Calu3 (cell line): ENCODE measurements at regions not wholly inside any gene's neighbourhood (a gene's known extent, or its start where the extent isn't known, plus 50 kb on each side); places are given as distances from the start of the nearest gene placed in this dataset.

Experiments used
- BruUV-seq: library from RNA; stranded (reverse); fragments of 400-500 nt; replicated peaks from 2 replicates; lab custom pipeline; 2021; lab: Mats Ljungman, UMichigan
- CTCF ChIA-PET: fragments of 300-600 bp; sonication (Branson Sonifier 250); formaldehyde crosslinking; loops from one replicate; lab custom pipeline; 2022; ENCODE audit warnings: antibody characterized with exemption; lab: Charles Lee
- DNase-seq: peaks from one replicate; pipeline ENCODE4 v3.0.0; 2022
- H3K27ac Mint-ChIP-seq: one replicate; pipeline ENCODE4 v1.8.0; 2022; ENCODE audit warnings: mixed read lengths; ENCODE audit not compliant: unreplicated experiment
- H3K27me3 Mint-ChIP-seq: one replicate; pipeline ENCODE4 v1.8.0; 2022; ENCODE audit warnings: mixed read lengths; ENCODE audit not compliant: unreplicated experiment
- H3K36me3 Mint-ChIP-seq: one replicate; pipeline ENCODE4 v1.8.0; 2022; ENCODE audit warnings: mild to moderate bottlenecking, moderate library complexity, mixed read lengths; ENCODE audit not compliant: insufficient read depth, unreplicated experiment
- H3K4me1 Mint-ChIP-seq: one replicate; pipeline ENCODE4 v1.8.0; 2022; ENCODE audit warnings: mild to moderate bottlenecking, low read depth, mixed read lengths; ENCODE audit not compliant: unreplicated experiment
- H3K4me3 Mint-ChIP-seq: one replicate; pipeline ENCODE4 v1.8.0; 2022; ENCODE audit warnings: mild to moderate bottlenecking, low read depth, moderate library complexity, mixed read lengths; ENCODE audit not compliant: unreplicated experiment
- H3K9me3 Mint-ChIP-seq: one replicate; pipeline ENCODE4 v1.8.0; 2022; ENCODE audit warnings: low read depth, mixed read lengths; ENCODE audit not compliant: unreplicated experiment
- intact Hi-C: fragments of 100-400 bp; cut with micrococcal nuclease; formaldehyde crosslinking; loops from one replicate; pipeline ENCODE4 v1.10.0; 2022; ENCODE audit not compliant: unreplicated experiment
- TF ChIP-seq, protein P1 (sequence below): fragments of 200-600 bp; IDR thresholded peaks from one replicate; pipeline ENCODE4 v1.8.0; 2022; ENCODE audit warnings: antibody characterized with exemption; ENCODE audit not compliant: unreplicated experiment

DNA sequence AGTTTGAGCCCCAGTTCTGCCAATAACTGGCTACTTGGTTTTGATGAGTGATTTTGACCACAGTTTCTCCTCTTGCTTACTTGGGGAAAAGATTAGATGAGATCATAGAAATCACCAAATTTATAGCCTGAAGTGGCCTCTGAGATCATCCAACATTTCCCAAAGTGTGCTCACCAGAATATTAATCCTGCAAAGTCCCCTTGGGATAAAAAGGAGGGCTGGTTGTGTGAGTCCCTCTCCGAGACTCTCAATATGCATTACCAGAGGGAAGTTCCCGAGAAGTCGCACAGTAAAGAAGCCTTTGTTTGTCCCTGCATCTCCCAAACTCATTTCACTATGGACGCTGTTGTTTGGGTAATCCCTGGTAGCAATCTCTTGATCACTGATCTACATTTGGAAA is 88.4 kb upstream of the ADRA1B start:
- no peaks in the 10 kb centered on the region for H3K27me3 Mint-ChIP-seq
- BruUV-seq: no TSS peak
- no peak overlapping the region for H3K27ac Mint-ChIP-seq
- peaks cover 43% of the 10 kb centered on the region for H3K4me1 Mint-ChIP-seq
- peaks cover 8% of the 10 kb centered on the region for H3K36me3 Mint-ChIP-seq
- no peaks in the 10 kb centered on the region for H3K9me3 Mint-ChIP-seq
- TF ChIP-seq, protein P1, sequence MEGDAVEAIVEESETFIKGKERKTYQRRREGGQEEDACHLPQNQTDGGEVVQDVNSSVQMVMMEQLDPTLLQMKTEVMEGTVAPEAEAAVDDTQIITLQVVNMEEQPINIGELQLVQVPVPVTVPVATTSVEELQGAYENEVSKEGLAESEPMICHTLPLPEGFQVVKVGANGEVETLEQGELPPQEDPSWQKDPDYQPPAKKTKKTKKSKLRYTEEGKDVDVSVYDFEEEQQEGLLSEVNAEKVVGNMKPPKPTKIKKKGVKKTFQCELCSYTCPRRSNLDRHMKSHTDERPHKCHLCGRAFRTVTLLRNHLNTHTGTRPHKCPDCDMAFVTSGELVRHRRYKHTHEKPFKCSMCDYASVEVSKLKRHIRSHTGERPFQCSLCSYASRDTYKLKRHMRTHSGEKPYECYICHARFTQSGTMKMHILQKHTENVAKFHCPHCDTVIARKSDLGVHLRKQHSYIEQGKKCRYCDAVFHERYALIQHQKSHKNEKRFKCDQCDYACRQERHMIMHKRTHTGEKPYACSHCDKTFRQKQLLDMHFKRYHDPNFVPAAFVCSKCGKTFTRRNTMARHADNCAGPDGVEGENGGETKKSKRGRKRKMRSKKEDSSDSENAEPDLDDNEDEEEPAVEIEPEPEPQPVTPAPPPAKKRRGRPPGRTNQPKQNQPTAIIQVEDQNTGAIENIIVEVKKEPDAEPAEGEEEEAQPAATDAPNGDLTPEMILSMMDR: no peak
- intact Hi-C loops: loop anchor here (2.0 kb wide), 1 partner anchor 79 kb away; no protein-coding TSS in a partner anchor
- DNase-seq: no peak
- CTCF ChIA-PET: no interaction called here
- H3K4me3 Mint-ChIP-seq: no peak overlapping the region

DNA sequence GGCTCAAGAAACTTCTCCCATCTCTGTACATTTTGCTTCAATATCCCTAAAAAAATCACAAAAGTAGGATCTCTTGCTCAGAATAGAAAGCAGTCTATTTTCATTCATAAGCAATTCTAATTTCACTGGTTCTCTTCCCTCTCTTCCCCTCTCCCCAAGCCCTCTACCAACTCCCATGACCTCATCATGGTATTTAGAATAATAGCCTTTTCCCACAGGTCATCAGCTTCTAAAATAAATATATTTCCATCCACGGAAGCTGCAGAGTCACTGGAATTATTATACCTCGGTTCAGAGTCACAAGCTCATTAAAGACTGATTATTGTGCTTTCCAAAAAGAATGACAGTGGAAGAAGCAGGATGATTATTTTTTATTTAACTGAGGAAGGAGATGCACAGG is 84.2 kb upstream of the ADRA1B start:
- Mint-ChIP-seq H3K27me3 (no peaks in the 10 kb centered on the region), H3K36me3 (no peaks in the 10 kb centered on the region), H3K4me3 (no peak overlapping the region), H3K9me3 (no peaks in the 10 kb centered on the region), H3K4me1 (peaks cover 18% of the 10 kb centered on the region), H3K27ac (no peak overlapping the region)
- CTCF ChIA-PET: interaction anchor here (1.4 kb wide), 1 partner anchor 14 kb away, joined by 4 read pairs; no protein-coding TSS in a partner anchor
- TF ChIP-seq, protein P1: no peak
- intact Hi-C loops: loop anchor here (2.0 kb wide), 1 partner anchor 73 kb away; no protein-coding TSS in a partner anchor
- no peak for DNase-seq
- no TSS peak for BruUV-seq

DNA sequence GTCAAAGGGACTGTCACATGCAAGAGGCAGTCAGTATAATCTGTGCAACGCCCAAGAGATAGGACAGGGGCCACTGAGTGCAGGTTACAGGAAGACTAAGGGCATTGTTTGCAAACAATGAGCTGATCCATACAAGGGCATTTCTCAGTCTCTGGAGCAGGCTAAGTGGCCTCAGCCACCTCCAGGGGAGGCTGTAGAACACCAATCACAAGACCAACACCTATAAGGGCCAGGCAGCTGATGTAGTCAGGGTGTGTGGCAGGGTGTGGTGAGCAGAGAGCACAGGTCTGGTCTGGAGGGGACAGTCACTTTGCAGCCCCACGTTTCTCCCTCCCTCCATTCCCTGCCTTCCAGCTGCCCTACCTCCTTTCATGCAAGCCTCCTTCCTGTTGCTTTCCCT is 83.2 kb upstream of the ADRA1B start:
- intact Hi-C loops: loop anchor here (2.0 kb wide), 1 partner anchor 72 kb away; no protein-coding TSS in a partner anchor
- CTCF ChIA-PET: interaction anchor here (1.2 to 1.4 kb wide), 2 partner anchors 13 to 15 kb away, joined by 3 to 4 read pairs; no protein-coding TSS in a partner anchor
- peak; percentile 37 for DNase-seq
- Mint-ChIP-seq H3K36me3 (no peaks in the 10 kb centered on the region), H3K4me1 (peaks cover 14% of the 10 kb centered on the region), H3K27ac (no peak overlapping the region), H3K9me3 (no peaks in the 10 kb centered on the region), H3K27me3 (no peaks in the 10 kb centered on the region), H3K4me3 (no peak overlapping the region)
- BruUV-seq: no TSS peak
- TF ChIP-seq, protein P1: no peak

DNA sequence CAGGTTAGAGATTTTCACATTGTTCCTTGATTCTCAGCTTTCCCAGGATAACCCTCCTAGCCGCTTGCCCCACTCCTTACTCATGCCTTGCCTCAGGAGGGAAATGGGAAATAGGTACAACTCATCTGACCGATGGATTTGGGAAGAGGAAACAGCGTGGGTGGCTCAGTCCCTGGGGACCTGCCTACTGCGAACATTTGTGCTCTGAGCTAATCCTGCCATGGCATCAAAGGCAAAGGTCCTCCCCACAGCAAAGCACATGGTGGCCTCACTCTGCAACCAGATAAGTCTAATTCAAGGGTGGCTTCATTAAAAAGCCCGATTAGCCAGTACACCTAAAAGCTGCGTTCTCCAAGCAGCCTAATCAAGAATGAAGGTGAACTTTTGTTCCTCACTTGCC is 82.4 kb upstream of the ADRA1B start:
- CTCF ChIA-PET: no interaction called here
- Mint-ChIP-seq H3K27me3 (no peaks in the 10 kb centered on the region), H3K9me3 (no peaks in the 10 kb centered on the region), H3K36me3 (no peaks in the 10 kb centered on the region), H3K4me3 (no peak overlapping the region), H3K27ac (no peak overlapping the region), H3K4me1 (peaks cover 14% of the 10 kb centered on the region)
- no peak for DNase-seq
- BruUV-seq: no TSS peak
- intact Hi-C loops: loop anchor here (2.0 kb wide), 1 partner anchor 71 kb away; no protein-coding TSS in a partner anchor
- TF ChIP-seq, protein P1: no peak
